Transverse colon (tissue), 4 donors: ENCODE measurements at regions not wholly inside any gene's neighbourhood (a gene's known extent, or its start where the extent isn't known, plus 50 kb on each side); places are given as distances from the start of the nearest gene placed in this dataset.

Experiments used
- DNase-seq: peaks from one replicate; pipeline ENCODE4 v3.0.0-alpha.2; 2019
- H3K27ac ChIP-seq, 4 donors: fragments of 200-600 bp; sonication (generic); 2 replicates each; pipeline ENCODE4 v1.5.1; 2016 to 2018; ENCODE audit warnings: inconsistent platforms in 4 of 4
- H3K27me3 ChIP-seq: fragments of 200-600 bp; sonication (generic); 2 replicates; pipeline ENCODE4 v1.5.1; 2017; ENCODE audit warnings: inconsistent platforms
- H3K36me3 ChIP-seq, 4 donors: fragments of 200-600 bp; sonication (generic); 2 replicates each; pipeline ENCODE4 v1.5.1; 2017 to 2019; ENCODE audit warnings: inconsistent platforms in 4 of 4
- H3K4me1 ChIP-seq, 4 donors: fragments of 200-600 bp; sonication (generic); 2 replicates each; pipeline ENCODE4 v1.5.1; 2017 to 2020; ENCODE audit warnings: inconsistent platforms in 4 of 4
- H3K4me3 ChIP-seq, 4 donors: fragments of 200-600 bp; sonication (generic); 1 replicate in 1 of 4; 2 replicates in 3 of 4; pipeline versions ENCODE4 v1.5.1 to v1.6.1; 2017 to 2019; ENCODE audit warnings: inconsistent platforms in 4 of 4
- H3K9me3 ChIP-seq, 2 donors: fragments of 200-600 bp; sonication (generic); 2 replicates each; pipeline ENCODE4 v1.5.1; 2017 to 2019; ENCODE audit warnings: inconsistent platforms in 2 of 2
- CTCF ChIP-seq, 5 experiments: fragments of 200-600 bp in 3 of 5; fragments of 450-650 bp in 2 of 5; sonication (generic) in 3 of 5; IDR thresholded peaks; 1 replicate in 2 of 5; 2 replicates in 3 of 5; pipeline ENCODE4 v1.5.1; 2016 to 2017; ENCODE audit warnings: antibody characterized with exemption in 5 of 5, inconsistent platforms in 3 of 5, mild to moderate bottlenecking in 2 of 5, moderate library complexity in 1 of 5
- EP300 ChIP-seq: sonication (generic); formaldehyde crosslinking; IDR thresholded peaks from one replicate; pipeline ENCODE4 v1.6.1; 2017; ENCODE audit warnings: antibody characterized with exemption, low read depth
- POLR2A ChIP-seq: fragments of 450-650 bp; IDR thresholded peaks from one replicate; pipeline ENCODE4 v1.6.1; 2016; ENCODE audit warnings: antibody characterized with exemption, mild to moderate bottlenecking, moderate library complexity
- POLR2AphosphoS5 ChIP-seq, 3 donors: sonication (generic); formaldehyde crosslinking; IDR thresholded peaks; one replicate each; pipeline ENCODE4 v1.6.1; 2016; ENCODE audit warnings: antibody characterized with exemption in 3 of 3
- WGBS, 2 donors: methylation state at CpG; one replicate each; pipeline ENCODE4 v1.1.5; 2018; ENCODE audit warnings: low coverage in 1 of 2; 5-methylcytosine and 5-hydroxymethylcytosine counted together
- in situ Hi-C, 4 donors: fragments of 200-750 bp; cut with MboI; loops; one replicate each; pipeline versions ENCODE4 v1.15.0 to v1.15.1; 2017; ENCODE audit warnings: low sequenced_read_pairs in 3 of 4, low pct_ligation_motif_present in 1 of 4, low pct_unique_long_range_greater_than_20kb in 1 of 4
- intact Hi-C: fragments of 100-400 bp; cut with DNase I; formaldehyde crosslinking; loops from one replicate; pipeline ENCODE4 v1.15.1; 2023; ENCODE audit warnings: low total_unique reads

GRCh38 chr2:11995456-11995855 lies 249.0 kb downstream of the LPIN1 start:
- no peak overlapping the region for H3K4me3 ChIP-seq
- H3K27ac ChIP-seq, result no peak overlapping the region
- in situ Hi-C loops (no loop called here), intact Hi-C loops (no loop called here)
- no peak for DNase-seq
- H3K4me1 ChIP-seq, result no peaks in the 10 kb centered on the region
- H3K27me3 ChIP-seq, result no peaks in the 10 kb centered on the region
- H3K9me3 ChIP-seq, result no peaks in the 10 kb centered on the region
- H3K36me3 ChIP-seq, result no peaks in the 10 kb centered on the region
- TF ChIP-seq POLR2A (no peak), POLR2AphosphoS5 (IDR thresholded peaks at IDR 0.05) (no peak), EP300 (no peak), CTCF (IDR thresholded peaks at IDR 0.05) (no peak)

GRCh38 chr2:11996618-11997017 lies 250.2 kb downstream of the LPIN1 start:
- in situ Hi-C loops, result no loop called here
- no peaks in the 10 kb centered on the region for H3K9me3 ChIP-seq
- no peak overlapping the region for H3K4me3 ChIP-seq
- no peaks in the 10 kb centered on the region for H3K36me3 ChIP-seq
- no peak overlapping the region for H3K27ac ChIP-seq
- no peak for DNase-seq
- H3K27me3 ChIP-seq, result no peaks in the 10 kb centered on the region
- intact Hi-C loops, result no loop called here
- TF ChIP-seq POLR2AphosphoS5 (IDR thresholded peaks at IDR 0.05) (no peak), CTCF (IDR thresholded peaks at IDR 0.05) (no peak), POLR2A (no peak)
- H3K4me1 ChIP-seq, result no peaks in the 10 kb centered on the region

GRCh38 chr2:11997142-11997541 lies 250.7 kb downstream of the LPIN1 start:
- no peak for DNase-seq
- H3K27ac ChIP-seq, result no peak overlapping the region
- no peaks in the 10 kb centered on the region for H3K4me1 ChIP-seq
- H3K36me3 ChIP-seq, result no peaks in the 10 kb centered on the region
- H3K4me3 ChIP-seq, result no peak overlapping the region
- in situ Hi-C loops, result no loop called here
- no peaks in the 10 kb centered on the region for H3K9me3 ChIP-seq
- intact Hi-C loops, result no loop called here
- H3K27me3 ChIP-seq, result no peaks in the 10 kb centered on the region
- TF ChIP-seq EP300 (no peak), CTCF (IDR thresholded peaks at IDR 0.05) (no peak), POLR2AphosphoS5 (IDR thresholded peaks at IDR 0.05) (no peak), POLR2A (no peak)

GRCh38 chr2:11998218-11998617 lies 251.8 kb downstream of the LPIN1 start:
- WGBS, 2 donors, result 47 to 60% methylated on average over 2 of the region's 2 CpGs
- no peak overlapping the region for H3K4me3 ChIP-seq
- no peak overlapping the region for H3K27ac ChIP-seq
- H3K9me3 ChIP-seq, result no peaks in the 10 kb centered on the region
- no peaks in the 10 kb centered on the region for H3K4me1 ChIP-seq
- intact Hi-C loops, result no loop called here
- DNase-seq, result no peak
- no peaks in the 10 kb centered on the region for H3K27me3 ChIP-seq
- no peaks in the 10 kb centered on the region for H3K36me3 ChIP-seq
- TF ChIP-seq EP300, result no peak
- TF ChIP-seq POLR2A, result no peak
- TF ChIP-seq CTCF (IDR thresholded peaks at IDR 0.05), result no peak
- TF ChIP-seq POLR2AphosphoS5 (IDR thresholded peaks at IDR 0.05), result no peak
- in situ Hi-C loops, result no loop called here
